CD4-positive, alpha-beta T cell (primary cell): ENCODE measurements at regions not wholly inside any gene's neighbourhood (a gene's known extent, or its start where the extent isn't known, plus 50 kb on each side); places are given as distances from the start of the nearest gene placed in this dataset.

Experiments
- ATAC-seq: fragments of 200-7000 bp; cut with Tn5 transposase; one replicate; pipeline ENCODE4 v1.10.0; 2022; ENCODE audit warnings: mild to moderate bottlenecking; ENCODE audit not compliant: poor library complexity
- CTCF ChIA-PET: fragments of 350-600 bp; sonication (Branson Sonifier 250); formaldehyde crosslinking; loops from one replicate; lab custom pipeline; 2021; ENCODE audit warnings: antibody characterized with exemption, inconsistent platforms; lab: Charles Lee
- POLR2A ChIA-PET: fragments of 350-600 bp; sonication (Branson Sonifier 250); formaldehyde crosslinking; loops from one replicate; lab custom pipeline; 2021; ENCODE audit warnings: antibody characterized with exemption, inconsistent platforms; lab: Charles Lee
- DNase-seq, 14 experiments: peaks; one replicate each; pipeline ENCODE4 v3.0.0-alpha.2; 2013 to 2020; ENCODE audit warnings: mixed read lengths in 2 of 14
- H3K27ac ChIP-seq, 2 donors: one replicate each; pipeline versions ENCODE4 v1.5.1 to v1.7.0; 2013; ENCODE audit warnings: low read length in 2 of 2, low read depth in 1 of 2, mild to moderate bottlenecking in 1 of 2
- H3K27me3 ChIP-seq, 2 experiments: 1 replicate in 1 of 2; 2 replicates in 1 of 2; pipeline versions ENCODE4 v1.6.1 to v1.7.0; 2013; ENCODE audit warnings: low read length in 2 of 2, control low read depth in 1 of 2, mild to moderate bottlenecking in 1 of 2, moderate library complexity in 1 of 2; ENCODE audit not compliant: insufficient read depth in 2 of 2, control insufficient read depth in 1 of 2
- H3K36me3 ChIP-seq: one replicate; pipeline ENCODE4 v1.6.1; 2013; ENCODE audit warnings: low read length, control low read depth; ENCODE audit not compliant: insufficient read depth
- H3K4me1 ChIP-seq: one replicate; pipeline ENCODE4 v1.6.1; 2013; ENCODE audit warnings: low read length, control low read depth; ENCODE audit not compliant: insufficient read depth
- H3K4me3 ChIP-seq: one replicate; pipeline ENCODE4 v1.5.1; 2013; ENCODE audit warnings: mild to moderate bottlenecking, low read length, moderate library complexity
- H3K9me3 ChIP-seq, 2 experiments: 1 replicate in 1 of 2; 2 replicates in 1 of 2; pipeline versions ENCODE4 v1.6.1 to v1.7.0; 2013; ENCODE audit warnings: low read length in 2 of 2, mild to moderate bottlenecking in 2 of 2, control low read depth in 1 of 2, moderate library complexity in 1 of 2; ENCODE audit not compliant: control insufficient read depth in 1 of 2, insufficient read depth in 1 of 2
- H3K27ac Mint-ChIP-seq: one replicate; pipeline ENCODE4 v1.8.0; 2020; ENCODE audit warnings: mixed read lengths
- H3K27me3 Mint-ChIP-seq: one replicate; pipeline ENCODE4 v1.8.0; 2021; ENCODE audit warnings: mixed read lengths
- H3K36me3 Mint-ChIP-seq: one replicate; pipeline ENCODE4 v1.8.0; 2021; ENCODE audit warnings: low read depth, mixed read lengths
- H3K4me1 Mint-ChIP-seq: one replicate; pipeline ENCODE4 v1.8.0; 2021; ENCODE audit warnings: low read depth, mixed read lengths
- H3K4me3 Mint-ChIP-seq: one replicate; pipeline ENCODE4 v1.8.0; 2020; ENCODE audit warnings: mild to moderate bottlenecking, mixed read lengths
- H3K9me3 Mint-ChIP-seq: one replicate; pipeline ENCODE4 v1.8.0; 2020; ENCODE audit warnings: mixed read lengths
- intact Hi-C, 2 experiments: fragments of 100-400 bp; cut with DNase I in 1 of 2; cut with micrococcal nuclease in 1 of 2; formaldehyde crosslinking; loops; one replicate each; pipeline versions ENCODE4 v1.15.1 to v1.9.0; 2023 to 2025; cut with DNase I, micrococcal nuclease
- TF ChIP-seq, protein P1 (sequence below): fragments of 200-600 bp; IDR thresholded peaks from one replicate; pipeline ENCODE4 v1.8.0; 2022; ENCODE audit warnings: antibody characterized with exemption, mild to moderate bottlenecking

DNA sequence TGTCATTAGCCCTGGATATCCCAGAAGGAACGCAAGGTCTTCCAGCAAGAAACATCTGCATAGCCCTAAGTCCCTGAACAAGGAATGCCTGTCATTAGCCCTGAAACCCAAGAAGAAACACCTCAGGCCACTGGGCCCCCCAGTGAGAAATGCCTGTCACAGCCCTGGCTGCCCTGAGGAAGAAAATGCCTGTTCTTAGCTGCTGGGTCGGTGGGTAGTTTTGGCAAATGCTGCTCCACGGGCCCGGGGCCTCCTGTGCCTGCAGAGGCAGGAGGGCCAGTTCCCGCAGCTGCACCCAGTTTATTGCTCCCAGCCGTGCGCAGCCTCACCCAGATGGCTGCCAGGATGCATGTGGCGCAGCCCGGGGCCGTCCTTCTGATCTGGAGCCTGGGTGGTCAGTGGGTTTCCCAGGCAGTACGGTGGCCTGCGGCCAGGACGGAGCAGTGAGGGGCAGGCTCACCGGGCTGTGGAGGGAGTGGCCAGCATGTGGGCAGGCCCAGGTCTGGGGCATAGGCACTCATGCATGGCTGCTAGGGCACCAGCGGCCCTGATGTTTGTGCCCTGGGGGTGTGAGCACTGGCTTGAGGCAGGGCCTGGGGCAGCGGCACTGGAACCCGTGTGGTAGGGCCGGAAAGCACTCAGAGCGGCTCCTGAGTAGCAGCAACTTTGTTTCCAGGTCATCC, 219.0 kb downstream of the ERMARD start:
- H3K9me3 ChIP-seq = peaks cover 0 to 4% of the 10 kb centered on the region in 2 experiments
- TF ChIP-seq, protein P1, sequence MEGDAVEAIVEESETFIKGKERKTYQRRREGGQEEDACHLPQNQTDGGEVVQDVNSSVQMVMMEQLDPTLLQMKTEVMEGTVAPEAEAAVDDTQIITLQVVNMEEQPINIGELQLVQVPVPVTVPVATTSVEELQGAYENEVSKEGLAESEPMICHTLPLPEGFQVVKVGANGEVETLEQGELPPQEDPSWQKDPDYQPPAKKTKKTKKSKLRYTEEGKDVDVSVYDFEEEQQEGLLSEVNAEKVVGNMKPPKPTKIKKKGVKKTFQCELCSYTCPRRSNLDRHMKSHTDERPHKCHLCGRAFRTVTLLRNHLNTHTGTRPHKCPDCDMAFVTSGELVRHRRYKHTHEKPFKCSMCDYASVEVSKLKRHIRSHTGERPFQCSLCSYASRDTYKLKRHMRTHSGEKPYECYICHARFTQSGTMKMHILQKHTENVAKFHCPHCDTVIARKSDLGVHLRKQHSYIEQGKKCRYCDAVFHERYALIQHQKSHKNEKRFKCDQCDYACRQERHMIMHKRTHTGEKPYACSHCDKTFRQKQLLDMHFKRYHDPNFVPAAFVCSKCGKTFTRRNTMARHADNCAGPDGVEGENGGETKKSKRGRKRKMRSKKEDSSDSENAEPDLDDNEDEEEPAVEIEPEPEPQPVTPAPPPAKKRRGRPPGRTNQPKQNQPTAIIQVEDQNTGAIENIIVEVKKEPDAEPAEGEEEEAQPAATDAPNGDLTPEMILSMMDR = no peak
- Mint-ChIP-seq H3K27me3 (no peaks in the 10 kb centered on the region), H3K9me3 (no peaks in the 10 kb centered on the region), H3K27ac (no peak overlapping the region), H3K4me3 (no peak overlapping the region), H3K36me3 (no peaks in the 10 kb centered on the region), H3K4me1 (no peaks in the 10 kb centered on the region)
- ChIA-PET POLR2A (no interaction called here), CTCF (no interaction called here)
- intact Hi-C loops = no loop called here
- H3K27ac ChIP-seq = no peak overlapping the region
- DNase-seq (peak in 1 of 14 experiments; percentile 22), ATAC-seq (no peak)
- no peaks in the 10 kb centered on the region for H3K27me3 ChIP-seq
- no peaks in the 10 kb centered on the region for H3K4me1 ChIP-seq
- no peaks in the 10 kb centered on the region for H3K36me3 ChIP-seq
- H3K4me3 ChIP-seq = no peak overlapping the region

DNA sequence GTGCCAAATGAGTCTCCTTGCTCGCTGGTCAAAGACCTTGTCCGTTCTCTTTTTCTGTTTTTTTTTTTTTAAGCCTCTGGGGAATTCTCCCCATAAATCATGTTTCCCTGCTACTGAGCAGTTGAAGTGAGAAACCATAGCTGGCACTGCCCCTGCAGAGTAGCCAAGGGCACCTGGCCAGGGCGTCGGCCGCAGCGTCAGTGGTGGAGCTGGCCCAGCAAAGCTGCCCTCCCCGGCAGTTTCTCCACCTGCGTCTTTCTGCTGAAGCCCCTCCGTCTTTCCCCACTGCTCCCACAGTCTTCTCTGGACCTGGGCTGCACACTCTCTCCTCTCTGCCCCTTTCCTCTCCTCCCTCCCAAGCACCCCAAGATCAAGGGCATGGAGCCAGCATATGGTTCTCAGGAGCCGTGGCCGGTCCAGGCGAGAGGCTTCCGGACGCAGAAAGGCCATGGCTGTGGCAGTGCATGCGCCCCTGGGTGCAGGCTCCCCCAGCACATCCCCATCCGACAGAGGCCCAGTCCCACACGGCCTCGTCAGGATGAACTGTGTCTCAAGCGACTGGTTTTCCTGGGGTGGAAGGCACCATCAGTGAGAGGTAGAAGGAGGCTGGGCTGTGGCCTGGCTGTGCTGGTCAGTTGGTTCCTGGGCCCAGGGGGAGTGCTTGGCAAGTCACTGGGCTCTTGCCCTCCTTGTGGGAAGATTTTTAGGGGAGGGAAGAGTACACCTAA, 218.1 kb downstream of the ERMARD start:
- no peaks in the 10 kb centered on the region for H3K4me1 ChIP-seq
- TF ChIP-seq, protein P1 = no peak
- peaks cover 0 to 4% of the 10 kb centered on the region in 2 experiments for H3K9me3 ChIP-seq
- Mint-ChIP-seq H3K4me1 (no peaks in the 10 kb centered on the region), H3K27me3 (no peaks in the 10 kb centered on the region), H3K27ac (no peak overlapping the region), H3K36me3 (no peaks in the 10 kb centered on the region), H3K4me3 (no peak overlapping the region), H3K9me3 (no peaks in the 10 kb centered on the region)
- intact Hi-C loops = no loop called here
- no peak overlapping the region for H3K4me3 ChIP-seq
- CTCF ChIA-PET = no interaction called here
- DNase-seq (peak in 1 of 14 experiments; percentile 28), ATAC-seq (no peak)
- H3K36me3 ChIP-seq = no peaks in the 10 kb centered on the region
- no peak overlapping the region for H3K27ac ChIP-seq
- H3K27me3 ChIP-seq = no peaks in the 10 kb centered on the region
- POLR2A ChIA-PET = no interaction called here

DNA sequence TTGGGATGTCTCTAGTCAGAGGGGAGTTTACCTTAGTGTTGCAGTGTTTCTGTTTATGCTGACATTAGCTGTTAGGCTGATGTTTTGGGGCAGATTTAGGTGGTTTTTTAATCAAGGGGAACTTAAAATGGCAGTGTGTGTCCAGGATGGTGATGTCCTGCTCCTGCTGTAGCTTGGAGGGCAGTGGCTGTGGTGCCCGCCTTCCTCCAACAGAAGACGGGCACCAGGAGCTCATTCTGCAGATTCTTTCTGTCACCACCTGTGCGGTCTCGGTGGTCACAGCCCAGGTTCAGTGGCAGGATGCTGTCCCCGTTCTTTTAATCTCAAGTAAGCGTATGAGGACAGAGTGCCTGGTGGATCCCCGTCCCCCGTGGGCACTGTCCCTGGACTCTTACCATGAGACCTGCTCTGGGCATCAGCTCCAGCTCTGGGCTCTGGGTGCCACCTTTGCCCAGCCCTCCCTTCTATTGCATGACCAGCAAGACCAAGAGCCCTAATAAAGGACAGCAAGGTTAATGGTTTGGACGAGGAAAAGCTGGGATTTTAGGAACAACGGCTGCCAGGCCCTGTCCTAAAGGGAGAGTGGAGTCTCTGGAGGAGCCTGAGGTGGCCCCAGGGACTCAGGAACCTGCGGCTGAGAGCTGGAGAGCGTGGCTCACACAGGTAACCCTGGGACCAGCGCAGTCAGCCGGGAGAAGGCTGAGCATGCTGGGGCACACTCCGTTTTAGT, 217.3 kb downstream of the ERMARD start:
- Mint-ChIP-seq H3K9me3 (no peaks in the 10 kb centered on the region), H3K27ac (no peak overlapping the region), H3K36me3 (no peaks in the 10 kb centered on the region), H3K4me3 (no peak overlapping the region), H3K4me1 (no peaks in the 10 kb centered on the region), H3K27me3 (no peaks in the 10 kb centered on the region)
- Histone ChIP-seq H3K4me1 (no peaks in the 10 kb centered on the region), H3K27me3 (no peaks in the 10 kb centered on the region), H3K36me3 (no peaks in the 10 kb centered on the region), H3K9me3 (peaks cover 0 to 4% of the 10 kb centered on the region in 2 experiments), H3K27ac (no peak overlapping the region), H3K4me3 (no peak overlapping the region)
- ChIA-PET POLR2A (no interaction called here), CTCF (no interaction called here)
- intact Hi-C loops = no loop called here
- TF ChIP-seq, protein P1 = no peak
- ATAC-seq = no peak
- peak in 1 of 14 experiments; percentile 12 for DNase-seq
